Activated CD4-positive, alpha-beta T cell treated with anti-CD3 and anti-CD28 coated beads, Interleukin-2, Interleukin-6, amounts not matched to agents 100 ng/mL and 50 ng/mL, durations not matched to agents 16 hours and 8 hours (primary cell): ENCODE measurements at regions not wholly inside any gene's neighbourhood (a gene's known extent, or its start where the extent isn't known, plus 50 kb on each side); places are given as distances from the start of the nearest gene placed in this dataset.

Source experiments
- DNase-seq: peaks from one replicate; pipeline ENCODE4 v3.0.0-alpha.2; 2020

DNA sequence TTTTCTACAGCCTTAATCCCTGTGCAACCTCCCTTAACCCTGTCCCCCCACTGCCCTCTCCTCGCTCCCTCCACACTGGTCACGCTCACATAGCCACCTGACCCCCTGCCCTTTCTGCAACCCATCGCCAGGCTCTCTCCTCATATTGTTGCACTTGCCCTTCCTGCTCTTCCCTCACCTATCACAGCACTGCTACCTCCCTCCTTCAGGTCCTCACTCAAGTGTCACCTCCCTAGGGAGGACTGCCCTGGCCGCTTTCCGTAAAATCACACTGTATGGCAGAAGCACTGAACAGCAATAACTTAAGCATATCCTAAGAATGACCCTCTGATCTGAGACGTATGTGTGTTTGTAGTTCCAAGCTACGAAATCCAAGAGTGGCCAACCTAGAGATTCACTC is 406.0 kb downstream of the SIPA1L2 start:
- DNase-seq = no peak

DNA sequence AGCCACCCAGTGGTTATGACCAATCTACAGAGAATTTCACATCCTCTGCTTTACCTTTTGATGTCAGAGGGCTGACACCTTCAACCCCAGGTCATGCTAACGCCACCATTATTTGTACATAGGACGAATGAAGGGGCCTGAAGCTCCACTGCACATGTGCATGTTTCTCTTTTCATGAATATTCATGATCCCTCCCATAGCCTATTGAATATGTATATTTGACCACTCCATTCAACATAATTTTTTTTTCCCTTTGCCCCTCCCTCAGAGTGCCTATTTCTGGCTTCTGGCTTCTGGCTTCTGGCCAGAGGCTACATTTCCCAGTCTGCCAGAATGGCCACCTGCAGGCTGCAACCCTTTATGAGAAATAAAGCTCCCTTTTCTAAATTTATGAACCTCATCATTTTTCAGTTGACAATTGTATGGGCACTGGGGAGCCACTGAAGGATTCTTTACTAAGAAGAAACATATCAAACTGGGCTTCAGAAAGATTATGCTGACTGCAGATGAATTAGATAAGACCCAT is 406.7 kb downstream of the SIPA1L2 start:
- no peak for DNase-seq

DNA sequence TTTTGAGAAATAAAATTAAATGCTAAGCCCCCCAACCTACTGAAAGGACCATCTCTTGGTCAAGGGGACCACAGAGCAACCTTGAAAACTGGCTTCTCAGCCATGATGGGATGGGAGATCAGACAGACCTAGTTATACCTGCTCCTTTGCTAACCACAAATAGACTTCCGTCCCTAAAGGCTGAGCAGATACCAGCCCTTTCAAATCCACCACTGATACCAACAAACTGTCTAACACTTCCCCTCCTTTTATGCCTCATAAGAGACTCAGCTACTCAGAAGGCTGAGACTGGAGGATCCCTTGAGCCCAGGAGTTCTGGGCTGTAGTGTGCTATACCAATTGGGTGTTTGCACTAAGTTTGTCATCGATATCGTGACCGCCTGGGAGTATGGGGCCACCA is 407.3 kb downstream of the SIPA1L2 start:
- DNase-seq = no peak

DNA sequence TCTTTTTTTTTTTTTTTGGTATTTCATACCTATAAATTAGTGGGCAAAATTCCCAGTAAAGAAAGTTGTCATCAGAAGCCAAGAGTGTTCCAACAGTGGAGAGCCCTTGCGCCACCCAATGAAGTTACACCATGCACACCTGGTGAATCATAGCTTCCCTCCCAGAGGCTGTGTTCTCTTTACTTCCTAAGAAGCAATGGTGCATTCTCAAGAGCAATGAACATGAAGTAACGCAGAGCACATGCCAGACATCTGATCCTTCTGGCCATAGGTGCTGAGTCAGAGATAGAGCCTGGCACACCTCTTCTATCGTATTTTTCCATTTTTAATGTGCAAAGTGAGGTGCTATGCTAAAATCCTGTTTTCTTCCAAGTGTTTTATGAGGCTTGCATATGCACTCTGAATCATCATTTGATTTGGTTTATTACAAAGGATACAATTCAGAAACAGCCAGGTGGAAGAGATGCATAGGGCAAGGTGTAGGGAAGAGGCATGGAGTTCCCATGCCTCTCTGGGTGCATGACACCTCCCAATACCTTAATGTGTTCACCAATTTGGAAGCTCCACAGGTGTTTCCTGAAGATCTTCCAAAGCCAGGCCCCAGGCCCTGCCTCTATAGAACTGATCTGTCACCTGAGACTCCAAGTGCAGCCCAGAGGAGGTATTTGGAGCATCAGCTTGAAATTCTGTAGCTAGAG is 408.0 kb downstream of the SIPA1L2 start:
- no peak for DNase-seq

DNA sequence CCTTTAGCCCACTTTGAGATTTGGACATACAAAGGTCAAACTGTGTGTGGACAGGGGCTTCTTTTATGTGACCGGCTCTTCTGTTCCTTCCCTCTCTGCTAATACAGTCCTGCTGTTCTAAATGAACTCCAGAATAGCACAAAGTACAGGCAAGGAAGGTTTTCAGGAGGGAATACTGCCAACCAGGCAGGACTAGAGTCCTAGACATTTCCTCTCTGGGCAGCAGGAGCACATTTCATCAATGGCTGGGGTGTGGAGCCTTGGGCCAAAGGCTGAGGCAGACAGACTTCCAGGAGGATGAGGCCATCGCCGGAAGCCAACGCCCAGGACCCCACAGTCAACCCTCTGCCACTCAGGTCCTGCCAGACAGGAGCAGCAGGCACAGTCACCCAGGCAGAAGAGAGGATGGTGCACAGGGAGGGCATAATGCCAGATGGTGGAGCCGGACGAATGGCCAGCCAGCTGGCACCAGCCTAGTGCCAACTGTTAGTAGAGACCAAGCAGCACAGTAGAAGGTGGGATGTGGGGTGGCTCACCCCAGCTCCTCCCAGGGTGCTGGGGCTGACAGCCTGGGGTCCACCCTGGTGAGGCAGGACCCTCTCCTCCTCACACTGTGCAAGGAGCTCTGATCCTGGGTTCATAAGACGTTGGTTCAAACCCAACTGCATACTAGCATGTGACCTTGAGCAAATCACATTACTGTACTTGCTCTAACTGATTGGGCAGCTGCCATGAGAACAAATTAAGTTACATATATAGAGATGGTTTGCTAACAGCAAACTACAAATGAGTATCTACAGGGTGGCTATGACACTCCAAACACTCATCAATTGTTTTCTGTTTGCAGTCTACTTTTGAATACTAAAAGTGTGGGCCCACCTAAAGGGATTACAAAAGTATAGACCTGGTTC is 410.7 kb downstream of the SIPA1L2 start:
- no peak for DNase-seq

DNA sequence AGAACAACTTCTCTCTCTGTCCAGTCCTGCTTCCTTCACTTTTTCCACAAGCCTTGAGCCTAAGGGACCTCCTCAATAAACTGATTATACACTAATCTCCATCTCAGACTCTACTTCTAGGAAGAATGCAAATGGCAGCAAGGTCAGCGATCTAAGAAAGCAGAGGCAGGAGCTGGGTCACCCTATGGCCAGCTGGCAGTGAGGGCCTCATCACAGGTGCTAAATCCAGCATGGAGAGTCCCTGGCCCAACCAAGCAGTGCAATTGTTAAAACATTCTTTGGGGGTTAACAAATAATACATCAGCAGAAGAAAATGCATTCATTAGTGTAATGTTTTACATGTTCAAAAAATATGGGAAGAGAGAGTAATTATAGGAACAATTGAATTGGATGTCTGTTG is 416.0 kb downstream of the SIPA1L2 start:
- no peak for DNase-seq

DNA sequence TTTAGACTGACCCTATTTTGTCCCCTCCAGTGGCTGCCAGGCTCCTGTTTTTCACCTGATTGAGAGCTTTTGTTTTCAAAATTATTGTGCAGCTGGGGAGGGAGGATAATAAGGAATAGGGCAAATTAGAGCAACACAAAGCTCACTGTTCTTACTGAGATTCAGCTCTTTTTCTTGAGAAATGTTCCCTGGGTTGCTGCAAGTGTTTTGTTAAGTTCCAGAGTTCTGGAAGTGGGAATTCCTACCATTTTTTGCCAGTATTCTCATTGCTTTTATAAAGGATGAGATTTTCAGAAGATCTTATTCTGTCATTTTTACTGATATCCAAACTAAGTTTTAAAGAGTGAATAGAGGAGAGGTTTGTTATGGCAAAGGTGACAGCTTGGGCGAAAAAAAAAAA is 417.7 kb downstream of the SIPA1L2 start:
- DNase-seq = no peak

DNA sequence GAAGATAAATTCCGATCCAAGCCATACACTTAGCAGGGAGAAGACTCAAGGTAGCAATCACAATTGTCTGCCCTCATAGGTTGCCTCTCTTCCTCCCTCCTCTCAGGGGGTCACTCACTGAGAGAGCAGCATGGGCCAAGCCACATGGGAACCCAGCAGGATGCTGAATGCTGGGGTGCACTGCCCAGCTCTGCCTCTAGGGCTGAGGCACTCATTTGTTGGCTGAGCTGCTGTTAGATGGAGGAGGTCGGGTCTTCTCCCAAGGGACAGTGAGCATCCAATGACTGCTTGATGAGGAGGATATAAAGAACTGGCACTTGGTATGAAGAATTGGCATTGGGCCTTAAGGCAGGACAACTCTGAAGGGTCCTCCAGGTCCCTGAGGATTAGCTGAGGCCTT is 418.8 kb downstream of the SIPA1L2 start:
- DNase-seq = peak; percentile 5

DNA sequence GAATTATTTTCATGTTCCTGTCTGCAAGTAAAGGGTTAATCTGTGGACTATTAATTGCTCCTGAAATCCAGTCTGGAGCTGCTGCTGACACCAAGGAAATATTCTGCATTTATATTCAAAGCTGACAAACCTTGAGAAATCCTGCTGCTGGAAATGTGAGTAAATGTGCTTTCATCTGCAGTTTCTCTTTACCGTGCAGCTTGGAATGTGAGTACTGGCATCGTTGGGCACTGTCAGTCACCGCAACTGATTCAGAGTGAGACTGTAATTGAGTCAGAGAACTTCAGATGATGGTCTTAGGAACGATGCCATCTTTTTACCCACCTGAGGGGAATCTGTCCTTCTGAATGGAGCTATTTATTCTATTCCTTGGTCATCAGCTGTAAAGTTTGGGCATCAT is 420.6 kb downstream of the SIPA1L2 start:
- DNase-seq = no peak

DNA sequence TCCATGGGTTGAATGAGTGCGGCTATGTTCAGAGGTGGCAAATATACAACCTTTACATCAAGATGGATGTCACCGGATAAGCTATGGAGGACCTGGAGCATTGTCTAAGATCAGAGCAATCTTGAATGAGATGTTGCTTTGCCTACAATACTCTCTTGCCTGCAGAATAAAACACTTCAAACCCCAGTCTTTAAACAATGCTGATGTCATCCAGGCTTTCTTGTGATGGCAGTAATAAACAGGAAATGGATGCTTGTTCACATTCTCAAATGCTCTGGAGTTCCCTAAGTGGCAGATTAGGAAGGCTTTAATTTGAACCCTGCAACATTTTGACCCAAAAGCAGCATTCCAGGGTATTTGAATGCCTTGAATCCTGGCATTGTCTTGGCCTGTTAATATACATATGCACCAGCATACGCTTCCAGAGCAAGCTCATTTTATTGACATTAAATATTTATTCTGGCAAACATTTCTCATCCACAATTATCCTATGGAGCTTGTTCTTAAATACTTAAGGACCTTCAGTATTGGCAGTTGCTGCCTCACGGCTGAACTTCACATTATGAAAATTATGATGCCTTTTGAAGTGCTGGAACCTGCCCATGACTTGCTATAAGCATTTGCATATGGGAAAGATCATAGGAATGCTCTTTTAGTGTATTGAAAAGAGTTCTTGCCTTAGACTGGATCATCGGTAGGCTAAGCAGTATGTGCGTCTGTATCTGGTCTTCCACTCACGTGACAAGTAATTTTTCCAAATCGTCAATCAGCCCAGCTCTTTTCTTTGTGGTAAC is 422.7 kb downstream of the SIPA1L2 start:
- DNase-seq = no peak

DNA sequence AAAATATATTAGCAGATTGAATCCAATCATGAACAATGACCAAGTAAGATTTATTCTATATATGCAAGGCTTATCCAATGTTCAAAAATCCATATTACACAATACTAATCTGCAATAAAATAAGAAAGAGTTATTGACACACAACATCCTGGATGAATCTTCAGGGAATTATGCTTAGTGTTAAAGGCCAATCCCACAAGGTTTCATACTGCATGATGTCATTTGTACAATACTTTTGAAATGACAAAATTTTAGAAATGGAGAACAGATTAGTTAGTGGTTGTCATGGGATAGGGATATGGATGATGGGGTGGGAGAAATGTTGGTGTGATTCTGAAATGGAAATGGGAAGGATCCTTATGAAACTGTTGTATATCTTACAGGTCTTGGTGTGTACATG is 425.7 kb downstream of the SIPA1L2 start:
- DNase-seq = no peak

DNA sequence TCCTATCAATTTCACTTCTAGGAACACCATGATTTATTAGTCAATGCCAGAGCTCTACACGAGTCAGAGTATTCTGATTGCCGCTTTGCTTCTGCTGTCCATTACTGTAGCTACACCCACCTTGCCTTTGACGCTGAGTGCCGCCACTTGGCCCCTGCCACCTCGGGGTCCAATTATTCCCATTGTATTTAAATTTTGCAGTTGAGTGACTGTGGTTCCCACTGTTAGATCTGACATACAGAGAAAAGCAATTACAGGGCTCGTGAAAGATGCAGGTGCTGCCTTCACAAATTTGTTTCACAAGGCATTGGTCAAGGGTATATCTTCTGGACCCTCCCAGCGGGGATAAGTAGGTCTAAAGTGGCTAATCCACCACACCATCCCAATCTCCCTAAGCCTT is 428.9 kb downstream of the SIPA1L2 start:
- DNase-seq = no peak

DNA sequence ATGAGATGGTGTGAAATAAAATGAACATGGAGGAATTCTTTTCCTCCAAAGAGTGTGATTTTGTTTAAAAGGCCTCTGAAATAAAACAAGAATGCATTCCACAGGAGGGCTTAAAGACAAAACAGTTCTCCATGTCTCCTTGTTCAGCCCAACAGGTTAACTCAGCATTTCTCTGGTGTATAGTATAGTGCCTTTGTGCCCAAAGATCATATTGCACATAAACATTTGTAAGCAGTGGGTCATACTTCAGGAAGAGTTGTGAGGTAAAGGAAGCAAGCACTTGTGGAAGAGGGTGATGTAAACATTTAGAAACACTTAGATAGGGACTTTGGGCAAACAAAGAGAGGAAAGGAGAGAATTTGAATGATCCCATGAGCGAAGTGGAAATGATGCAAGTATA is 433.9 kb downstream of the SIPA1L2 start:
- no peak for DNase-seq

DNA sequence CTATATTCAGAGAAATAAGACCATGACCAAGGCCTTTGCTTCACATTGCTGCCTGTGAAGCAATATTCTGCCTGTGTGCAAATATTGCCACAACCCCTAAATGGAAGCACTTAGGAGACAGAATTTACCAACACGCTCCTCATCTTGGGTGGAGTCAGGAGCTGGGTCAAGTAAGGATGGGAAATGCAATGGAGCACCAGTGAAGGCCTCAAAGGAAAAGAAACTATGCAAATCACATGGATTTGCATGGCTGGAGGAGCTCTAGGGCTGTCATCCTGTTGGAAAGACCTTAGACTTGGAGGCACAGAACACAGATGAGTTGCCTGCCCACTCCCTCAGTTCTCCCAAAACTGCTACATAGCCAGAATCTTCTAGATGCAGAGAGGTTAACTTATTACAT is 435.5 kb downstream of the SIPA1L2 start:
- DNase-seq = no peak

DNA sequence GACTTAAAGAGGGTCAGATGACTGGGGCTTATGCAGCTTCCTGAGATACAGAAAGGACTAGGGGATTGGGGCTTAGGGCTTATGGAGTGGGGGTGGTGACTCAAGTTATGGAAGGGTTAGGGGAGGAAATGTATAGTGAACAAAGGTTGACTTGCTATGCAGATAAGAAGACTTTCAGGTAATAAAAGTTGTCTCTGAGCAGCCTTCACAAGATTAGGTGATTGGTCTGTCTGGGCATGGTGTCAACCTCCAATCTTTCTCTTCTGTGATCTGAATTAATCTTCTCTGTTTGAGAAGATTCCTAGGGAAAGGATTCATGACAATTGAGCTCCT is 436.5 kb downstream of the SIPA1L2 start:
- DNase-seq = no peak

DNA sequence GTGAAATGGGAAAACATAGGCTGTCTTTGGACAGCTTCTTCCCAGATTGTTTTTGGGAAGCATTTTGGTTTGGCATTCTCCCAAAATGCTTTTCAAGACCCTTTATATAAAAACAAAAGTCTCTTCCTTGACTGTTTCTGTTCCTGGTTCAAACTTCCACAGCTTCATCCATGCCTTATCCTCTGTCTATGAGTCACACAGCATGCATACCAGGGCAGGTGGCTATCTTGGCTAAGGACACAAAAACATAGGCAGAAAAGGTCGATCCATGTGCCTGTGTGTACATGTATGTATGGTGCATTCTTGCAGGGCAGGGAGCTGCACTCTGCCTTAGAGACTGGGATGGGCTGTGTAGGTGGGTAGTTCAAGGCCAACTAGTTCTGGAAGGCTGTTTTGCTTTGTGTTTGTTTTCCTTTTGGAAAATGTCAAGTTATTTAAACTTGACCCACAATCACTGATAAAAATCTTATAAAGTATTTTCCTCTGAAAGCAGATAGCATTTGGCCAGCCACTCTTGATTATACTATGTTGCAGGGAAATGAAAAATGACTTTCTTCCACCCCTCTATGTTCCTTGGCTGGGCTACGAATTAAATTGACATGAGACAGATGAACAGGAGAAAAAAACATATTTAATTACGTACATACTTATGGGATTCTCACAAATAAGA is 437.0 kb downstream of the SIPA1L2 start:
- no peak for DNase-seq

DNA sequence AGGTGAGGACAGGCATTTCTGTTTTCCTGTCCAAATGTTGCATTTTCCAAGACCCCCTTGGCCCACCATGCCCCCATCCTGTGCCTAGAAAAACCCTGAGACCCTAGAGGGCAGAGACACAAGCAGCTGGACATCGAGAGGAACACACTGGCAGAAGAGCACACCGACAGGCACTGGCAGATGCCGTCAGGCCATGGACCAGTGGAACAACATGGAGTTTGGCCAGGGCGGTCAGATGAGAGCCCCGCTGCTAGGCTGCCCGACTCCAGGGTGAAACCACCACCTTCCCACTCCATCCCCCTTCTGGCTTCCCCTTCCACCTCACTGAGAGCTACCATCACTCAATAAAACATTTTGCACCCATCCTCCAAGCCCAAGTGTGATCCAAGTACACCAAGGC is 438.4 kb downstream of the SIPA1L2 start:
- DNase-seq = no peak

DNA sequence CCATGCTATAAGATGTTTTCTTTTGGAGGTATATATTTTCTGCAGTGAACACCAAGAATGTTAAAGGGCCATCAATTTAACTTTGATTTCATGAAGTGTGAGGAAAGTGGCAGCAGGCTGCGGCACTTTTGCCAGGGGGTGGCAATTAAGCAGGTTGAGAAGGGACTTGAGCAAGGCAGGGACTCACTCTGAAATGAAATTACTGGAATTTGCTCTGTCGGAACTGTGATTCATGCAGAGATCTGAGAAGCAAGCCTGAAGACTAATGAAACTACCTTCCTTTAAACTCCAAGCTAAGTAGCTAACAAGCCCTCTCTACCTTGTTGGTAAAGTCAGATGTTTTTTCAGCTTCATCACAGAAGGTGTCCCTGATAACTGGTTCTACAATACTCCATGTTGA is 441.6 kb downstream of the SIPA1L2 start:
- no peak for DNase-seq

DNA sequence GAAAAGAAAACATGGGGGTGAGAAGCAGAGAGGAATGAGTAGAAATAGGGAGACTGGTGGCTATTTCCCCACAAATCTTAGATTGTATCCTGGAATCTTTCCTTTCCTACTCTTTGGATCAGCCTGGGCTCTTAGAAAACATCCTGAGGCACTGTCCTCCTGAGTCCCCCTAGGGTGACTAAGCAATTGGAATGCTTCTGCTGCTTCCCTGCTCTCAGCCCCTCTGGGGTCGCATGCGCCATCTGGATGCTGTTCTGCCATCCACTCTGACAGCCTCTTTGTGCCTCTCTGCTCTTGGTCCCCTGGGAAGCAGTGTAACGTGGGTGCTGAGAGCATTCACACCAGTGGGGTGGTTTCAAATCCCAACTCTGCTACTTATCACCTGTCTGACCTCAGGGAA is 443.0 kb downstream of the SIPA1L2 start:
- no peak for DNase-seq

DNA sequence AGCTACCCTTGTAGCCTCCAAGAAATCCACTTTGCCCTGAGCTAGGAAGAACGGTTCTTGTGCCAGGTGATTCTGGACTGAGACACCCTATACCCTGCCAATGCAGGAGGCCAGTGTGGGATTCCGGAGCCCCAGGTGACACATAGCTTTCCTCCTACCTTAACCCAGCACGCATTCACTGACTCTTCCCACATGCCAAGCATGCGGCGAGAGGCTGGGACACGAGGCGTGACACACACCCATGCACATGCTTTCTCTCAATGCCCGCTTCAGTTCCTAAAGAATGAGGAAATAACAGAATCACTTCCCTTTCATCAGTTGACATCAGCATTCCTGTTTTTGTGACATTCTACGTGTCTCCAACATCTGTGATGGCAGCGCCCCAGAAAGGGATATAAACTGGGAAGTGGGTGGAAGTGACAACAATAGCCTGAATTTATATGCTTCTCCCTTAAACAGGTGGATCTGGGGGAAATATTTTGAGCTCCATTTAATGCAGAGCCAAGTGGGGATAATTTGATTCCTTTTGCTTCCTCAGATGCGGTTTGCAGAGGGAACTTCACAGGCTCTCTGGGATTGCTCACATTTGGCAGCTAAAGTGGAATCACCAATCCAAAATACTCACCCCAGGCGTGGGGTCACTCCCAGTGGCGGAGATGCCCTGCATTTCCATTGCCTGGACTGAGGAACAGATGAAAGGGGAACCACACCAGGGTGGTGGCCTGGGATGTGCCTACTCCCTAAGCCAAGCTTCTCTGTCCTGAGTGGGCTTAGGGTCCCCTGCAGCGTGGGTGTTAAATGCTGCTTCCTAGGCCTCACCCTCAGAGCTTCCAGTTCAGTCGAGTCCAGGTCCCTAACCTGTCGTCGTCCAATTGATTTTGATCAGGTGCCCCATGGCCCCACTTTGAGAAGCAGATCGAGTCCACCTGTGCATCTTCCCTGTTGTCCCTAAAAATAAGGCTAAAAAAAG is 445.1 kb downstream of the SIPA1L2 start:
- no peak for DNase-seq

DNA sequence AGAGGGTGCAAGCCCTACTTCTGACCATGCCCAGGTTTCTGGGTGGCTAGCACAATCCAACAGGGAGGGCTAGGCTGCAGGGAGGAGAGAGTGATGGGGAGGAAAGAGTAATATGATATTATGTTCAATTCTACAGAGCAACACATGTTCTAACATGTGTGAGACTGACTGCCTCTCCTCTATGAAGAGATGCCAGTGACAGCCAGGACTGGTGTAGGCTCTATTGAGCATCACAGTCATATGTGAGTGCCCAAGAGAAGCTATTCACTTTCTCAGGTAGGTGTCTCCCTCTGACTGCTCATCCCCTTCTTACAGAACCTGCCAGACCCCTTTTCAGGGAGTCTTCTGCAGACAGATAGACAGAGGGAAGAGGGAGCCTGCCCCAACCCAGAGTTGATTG is 446.1 kb downstream of the SIPA1L2 start:
- DNase-seq = no peak
